Neural cell (in vitro differentiated cells): ENCODE measurements at regions not wholly inside any gene's neighbourhood (a gene's known extent, or its start where the extent isn't known, plus 50 kb on each side); places are given as distances from the start of the nearest gene placed in this dataset.

Experiments
- H2AFZ ChIP-seq: fragments of 200-600, 300-800 bp; sonication (generic), shearing (Covaris generic); 2 replicates; pipeline ENCODE4 v1.6.0; 2014; ENCODE audit warnings: low read depth, mild to moderate bottlenecking, antibody characterized with exemption, low read length, moderate library complexity
- H3F3A ChIP-seq: fragments of 200-600 bp; shearing (Covaris generic); 2 replicates; pipeline ENCODE4 v1.6.1; 2016; ENCODE audit warnings: mild to moderate bottlenecking, moderate library complexity, mixed read lengths, antibody characterized with exemption, low read length; ENCODE audit not compliant: insufficient read depth, poor library complexity, severe bottlenecking
- H3K27ac ChIP-seq: fragments of 200-600, 300-800 bp; sonication (generic), shearing (Covaris generic); 2 replicates; pipeline ENCODE4 v1.5.1; 2014; ENCODE audit warnings: mild to moderate bottlenecking, low read length, moderate library complexity
- H3K27me3 ChIP-seq: fragments of 300-800, 200-600 bp; sonication (generic), shearing (Covaris generic); 2 replicates; pipeline ENCODE4 v1.6.0; 2014; ENCODE audit warnings: mild to moderate bottlenecking, low read depth, low read length, moderate library complexity; ENCODE audit not compliant: insufficient read depth
- H3K36me3 ChIP-seq: fragments of 300-800, 200-600 bp; sonication (generic), shearing (Covaris generic); 2 replicates; pipeline ENCODE4 v1.5.1; 2014; ENCODE audit warnings: mild to moderate bottlenecking, antibody characterized with exemption, low read length, moderate library complexity; ENCODE audit not compliant: insufficient read depth
- H3K4me2 ChIP-seq: fragments of 300-800, 200-600 bp; sonication (generic), shearing (Covaris generic); 2 replicates; pipeline ENCODE4 v1.6.0; 2014; ENCODE audit warnings: mild to moderate bottlenecking, low read length
- H3K4me3 ChIP-seq: fragments of 300-800, 200-600 bp; sonication (generic), shearing (Covaris generic); 2 replicates; pipeline ENCODE4 v1.5.1; 2014; ENCODE audit warnings: mild to moderate bottlenecking, low read length, moderate library complexity
- H3K79me2 ChIP-seq: fragments of 200-600 bp; shearing (Covaris generic); replicated peaks from 2 replicates; pipeline ENCODE4 v1.6.0; 2014; ENCODE audit warnings: mild to moderate bottlenecking, low read length, moderate library complexity; ENCODE audit not compliant: insufficient read depth
- H3K9ac ChIP-seq: fragments of 300-800, 200-600 bp; sonication (generic), shearing (Covaris generic); 2 replicates; pipeline ENCODE4 v1.6.1; 2016; ENCODE audit warnings: mild to moderate bottlenecking, low read length, mixed read lengths
- H3K9me2 ChIP-seq: fragments of 200-600 bp; shearing (Covaris generic); 2 replicates; pipeline ENCODE4 v1.6.1; 2016; ENCODE audit warnings: mild to moderate bottlenecking, low read length, mixed read lengths; ENCODE audit not compliant: insufficient read depth
- H3K9me3 ChIP-seq: fragments of 200-600, 300-800 bp; sonication (generic), shearing (Covaris generic); 2 replicates; pipeline ENCODE4 v1.6.1; 2016; ENCODE audit warnings: mild to moderate bottlenecking, mixed run types, low read length, moderate library complexity, mixed read lengths
- H4K20me1 ChIP-seq: fragments of 200-600 bp; shearing (Covaris generic); 2 replicates; pipeline ENCODE4 v1.6.1; 2016; ENCODE audit warnings: mild to moderate bottlenecking, mixed run types; ENCODE audit not compliant: insufficient read depth
- CTCF ChIP-seq: fragments of 450-650 bp; IDR thresholded peaks from 2 replicates; pipeline ENCODE4 v1.5.1; 2014; ENCODE audit warnings: antibody characterized with exemption, mild to moderate bottlenecking, moderate library complexity; ENCODE audit not compliant: poor library complexity, severe bottlenecking
- EP300 ChIP-seq: fragments of 450-650 bp; conservative IDR thresholded peaks from 2 replicates; pipeline ENCODE4 v1.6.1; 2014; ENCODE audit warnings: antibody characterized with exemption, mild to moderate bottlenecking, moderate library complexity; ENCODE audit not compliant: poor library complexity, severe bottlenecking
- EZH2 ChIP-seq: fragments of 200-600, 300-800 bp; shearing (Covaris generic), sonication (generic); IDR thresholded peaks from 2 replicates; pipeline ENCODE4 v1.6.1; 2014; ENCODE audit warnings: antibody characterized with exemption, low read length, borderline replicate concordance, mild to moderate bottlenecking; ENCODE audit not compliant: insufficient read depth, poor library complexity, severe bottlenecking
- MXI1 ChIP-seq: fragments of 450-650 bp; conservative IDR thresholded peaks from 2 replicates; pipeline ENCODE4 v1.6.1; 2014; ENCODE audit warnings: antibody characterized with exemption, mild to moderate bottlenecking; ENCODE audit not compliant: poor library complexity, severe bottlenecking
- POLR2AphosphoS5 ChIP-seq: IDR thresholded peaks from 2 replicates; pipeline ENCODE4 v1.6.1; 2012
- RAD21 ChIP-seq: fragments of 450-650 bp; conservative IDR thresholded peaks from 2 replicates; pipeline ENCODE4 v1.6.1; 2014; ENCODE audit warnings: antibody characterized with exemption, mild to moderate bottlenecking, moderate library complexity
- SMC3 ChIP-seq: fragments of 450-650 bp; conservative IDR thresholded peaks from 2 replicates; pipeline ENCODE4 v1.6.1; 2014; ENCODE audit warnings: antibody characterized with exemption, mild to moderate bottlenecking, moderate library complexity; ENCODE audit not compliant: poor library complexity
- TAF1 ChIP-seq: IDR thresholded peaks from 2 replicates; pipeline ENCODE4 v1.6.1; 2012; ENCODE audit warnings: low read depth
- TF ChIP-seq, protein P1 (sequence below): IDR thresholded peaks from 2 replicates; pipeline ENCODE4 v1.6.1; 2012; ENCODE audit warnings: borderline replicate concordance

- Histone ChIP-seq H3K79me2 (no peaks in the 10 kb centered on the region), H2AFZ (no peak overlapping the region), H3F3A (no peaks in the 10 kb centered on the region), H3K9ac (no peak overlapping the region), H3K27ac (no peak overlapping the region), H3K36me3 (no peaks in the 10 kb centered on the region), H4K20me1 (no peaks in the 10 kb centered on the region), H3K4me2 (no peak overlapping the region), H3K4me3 (no peak overlapping the region), H3K27me3 (no peaks in the 10 kb centered on the region), H3K9me2 (no peaks in the 10 kb centered on the region), H3K9me3 (peaks cover 11% of the 10 kb centered on the region)
- TF ChIP-seq EZH2, result no peak
- TF ChIP-seq CTCF, result no peak
- no peak for TF ChIP-seq MXI1
- TF ChIP-seq EP300, result no peak
- TF ChIP-seq TAF1, result no peak
- no peak for TF ChIP-seq POLR2AphosphoS5
- no peak for TF ChIP-seq SMC3
- TF ChIP-seq, protein P1, sequence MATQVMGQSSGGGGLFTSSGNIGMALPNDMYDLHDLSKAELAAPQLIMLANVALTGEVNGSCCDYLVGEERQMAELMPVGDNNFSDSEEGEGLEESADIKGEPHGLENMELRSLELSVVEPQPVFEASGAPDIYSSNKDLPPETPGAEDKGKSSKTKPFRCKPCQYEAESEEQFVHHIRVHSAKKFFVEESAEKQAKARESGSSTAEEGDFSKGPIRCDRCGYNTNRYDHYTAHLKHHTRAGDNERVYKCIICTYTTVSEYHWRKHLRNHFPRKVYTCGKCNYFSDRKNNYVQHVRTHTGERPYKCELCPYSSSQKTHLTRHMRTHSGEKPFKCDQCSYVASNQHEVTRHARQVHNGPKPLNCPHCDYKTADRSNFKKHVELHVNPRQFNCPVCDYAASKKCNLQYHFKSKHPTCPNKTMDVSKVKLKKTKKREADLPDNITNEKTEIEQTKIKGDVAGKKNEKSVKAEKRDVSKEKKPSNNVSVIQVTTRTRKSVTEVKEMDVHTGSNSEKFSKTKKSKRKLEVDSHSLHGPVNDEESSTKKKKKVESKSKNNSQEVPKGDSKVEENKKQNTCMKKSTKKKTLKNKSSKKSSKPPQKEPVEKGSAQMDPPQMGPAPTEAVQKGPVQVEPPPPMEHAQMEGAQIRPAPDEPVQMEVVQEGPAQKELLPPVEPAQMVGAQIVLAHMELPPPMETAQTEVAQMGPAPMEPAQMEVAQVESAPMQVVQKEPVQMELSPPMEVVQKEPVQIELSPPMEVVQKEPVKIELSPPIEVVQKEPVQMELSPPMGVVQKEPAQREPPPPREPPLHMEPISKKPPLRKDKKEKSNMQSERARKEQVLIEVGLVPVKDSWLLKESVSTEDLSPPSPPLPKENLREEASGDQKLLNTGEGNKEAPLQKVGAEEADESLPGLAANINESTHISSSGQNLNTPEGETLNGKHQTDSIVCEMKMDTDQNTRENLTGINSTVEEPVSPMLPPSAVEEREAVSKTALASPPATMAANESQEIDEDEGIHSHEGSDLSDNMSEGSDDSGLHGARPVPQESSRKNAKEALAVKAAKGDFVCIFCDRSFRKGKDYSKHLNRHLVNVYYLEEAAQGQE, result no peak
- no peak for TF ChIP-seq RAD21
Measured at GRCh38 chr6:158903801-158904200, 84.6 kb upstream of the EZR start.

- TF ChIP-seq, protein P1, result no peak
- TF ChIP-seq EZH2 (no peak), CTCF (no peak), EP300 (no peak), POLR2AphosphoS5 (no peak), SMC3 (no peak), RAD21 (no peak), TAF1 (no peak), MXI1 (no peak)
- no peak overlapping the region for H2AFZ ChIP-seq
- no peak overlapping the region for H3K27ac ChIP-seq
Measured at GRCh38 chr6:158900663-158901312, 81.6 kb upstream of the EZR start.

More at GRCh38 chr6:158900663-158901312, 81.6 kb upstream of the EZR start:
- Histone ChIP-seq H3K9ac (no peak overlapping the region), H4K20me1 (no peaks in the 10 kb centered on the region), H3K9me3 (peaks cover 11% of the 10 kb centered on the region), H3K36me3 (no peaks in the 10 kb centered on the region), H3K9me2 (no peaks in the 10 kb centered on the region), H3K79me2 (no peaks in the 10 kb centered on the region), H3K4me2 (no peak overlapping the region), H3K4me3 (no peak overlapping the region), H3K27me3 (no peaks in the 10 kb centered on the region), H3F3A (no peaks in the 10 kb centered on the region)
